ENCODE measurements at regions not wholly inside any gene's neighbourhood (a gene's known extent, or its start where the extent isn't known, plus 50 kb on each side); places are given as distances from the start of the nearest gene placed in this dataset.

- DNase-seq (ENCODE audit: low read depth in 2 of 2) = no peak
Measured at GRCh38 chr4:177108708-177109107, 201.0 kb upstream of the NEIL3 start.

DNA sequence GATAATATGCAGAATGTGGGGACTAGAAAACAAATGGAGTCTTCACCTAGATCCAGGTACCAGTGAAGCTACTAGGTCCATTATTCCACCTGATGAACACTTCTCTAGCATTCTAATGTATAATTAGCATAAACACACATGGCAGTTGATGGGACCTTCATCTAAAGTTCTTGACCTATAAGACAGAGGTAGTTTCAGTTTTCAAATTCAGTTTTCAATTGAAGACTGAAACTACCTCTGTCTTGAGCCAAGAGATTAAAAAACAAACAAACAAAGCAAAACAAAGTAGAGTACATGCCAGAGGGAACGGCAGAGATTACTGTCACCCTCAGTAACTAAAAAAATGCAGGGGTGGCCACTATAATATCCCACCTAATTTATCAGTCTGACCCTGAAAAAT lies 199.9 kb upstream of the NEIL3 start:
- no peak for DNase-seq (ENCODE audit: low read depth in 2 of 2)

GRCh38 chr4:177116161-177116560 lies 193.5 kb upstream of the NEIL3 start:
- DNase-seq (ENCODE audit: low read depth in 2 of 2) = no peak

- no peak for DNase-seq (ENCODE audit: low read depth in 2 of 2)
Measured at GRCh38 chr4:177117256-177117655, 192.4 kb upstream of the NEIL3 start.

DNA sequence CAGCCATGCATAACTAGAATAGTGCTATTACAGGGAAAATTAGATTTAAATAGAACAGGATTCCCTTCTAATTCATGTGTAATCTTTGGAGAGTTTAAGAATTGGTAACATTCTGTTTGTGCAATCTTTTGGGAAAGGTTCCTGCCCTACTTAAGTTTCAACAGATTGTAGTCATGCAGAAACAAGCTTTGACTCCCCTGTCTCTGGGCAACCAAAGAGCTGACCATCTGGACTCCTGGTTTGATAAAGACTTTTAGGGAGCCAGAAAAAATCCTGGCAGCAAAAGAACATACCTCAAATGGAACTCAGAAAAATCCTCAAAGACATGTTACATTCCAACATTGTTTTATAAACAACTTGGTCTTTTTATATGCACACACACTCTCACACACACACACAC lies 191.1 kb upstream of the NEIL3 start:
- no peak for DNase-seq (ENCODE audit: low read depth in 2 of 2)

GRCh38 chr4:177119021-177119471 lies 190.6 kb upstream of the NEIL3 start:
- no peak for DNase-seq (ENCODE audit: low read depth in 2 of 2)

DNA sequence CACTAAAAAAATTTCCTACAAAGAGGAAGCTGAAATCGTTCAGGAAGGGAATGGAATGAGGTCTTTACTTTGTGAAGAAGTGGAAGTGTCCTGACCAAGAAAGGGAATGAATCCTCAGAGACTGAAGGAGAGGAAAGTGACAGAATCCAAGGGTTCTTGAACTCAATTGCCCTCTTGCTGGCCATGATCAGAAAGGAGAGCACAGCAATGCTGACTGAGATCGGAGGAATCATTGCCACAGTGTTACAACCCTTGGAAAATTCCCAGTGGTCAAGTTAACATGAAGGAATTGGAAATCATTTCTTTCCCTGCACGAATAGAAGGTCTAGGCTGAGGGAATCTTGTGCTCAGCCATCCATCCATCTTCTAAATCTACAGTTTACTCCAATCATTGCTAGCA lies 190.0 kb upstream of the NEIL3 start:
- DNase-seq (ENCODE audit: low read depth in 2 of 2) = no peak

- DNase-seq (ENCODE audit: low read depth in 2 of 2) = no peak
Measured at GRCh38 chr4:177123811-177124210, 185.9 kb upstream of the NEIL3 start.

GRCh38 chr4:177124349-177125064 lies 185.2 kb upstream of the NEIL3 start:
- DNase-seq (ENCODE audit: low read depth in 2 of 2) = no peak

DNA sequence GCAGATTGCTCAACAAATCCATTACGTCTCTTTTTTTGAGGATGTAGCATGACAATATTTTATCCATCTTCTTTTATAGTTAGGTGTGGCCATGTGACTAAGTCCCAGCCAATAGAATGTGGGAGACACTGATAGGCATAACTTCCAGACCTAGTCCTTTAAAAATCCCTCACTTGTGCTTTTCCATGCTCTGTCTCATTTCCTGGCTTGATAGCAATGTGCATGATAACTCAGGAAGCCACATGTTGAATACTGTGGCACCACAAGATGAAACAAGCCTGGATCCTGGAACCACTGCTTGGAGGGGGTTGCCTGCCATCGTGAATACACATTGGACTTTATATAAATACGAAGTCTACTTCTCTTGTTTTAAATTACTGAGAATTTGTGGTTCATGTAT lies 184.0 kb upstream of the NEIL3 start:
- no peak for DNase-seq (ENCODE audit: low read depth in 2 of 2)

DNA sequence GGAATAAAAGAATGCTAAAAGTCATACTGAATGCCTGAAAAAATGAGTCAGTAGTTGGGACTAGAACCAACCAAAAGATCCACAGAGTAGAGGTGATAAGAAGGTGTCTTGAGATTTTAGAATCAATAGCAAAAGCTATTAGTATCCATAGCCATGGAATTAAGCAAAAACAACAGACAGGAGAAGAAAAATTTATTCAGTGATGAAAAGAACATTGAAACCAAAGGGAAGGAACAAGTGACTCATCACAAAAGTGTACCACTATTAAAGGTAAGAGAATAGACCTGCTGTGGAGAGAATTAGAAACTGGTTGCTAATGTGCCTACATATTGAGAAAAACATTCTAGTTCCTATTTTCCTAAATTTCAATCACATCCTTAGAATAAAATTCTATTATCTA lies 182.0 kb upstream of the NEIL3 start:
- no peak for DNase-seq (ENCODE audit: low read depth in 2 of 2)

- no peak for DNase-seq (ENCODE audit: low read depth in 2 of 2)
Measured at GRCh38 chr4:177128306-177128705, 181.4 kb upstream of the NEIL3 start.

DNA sequence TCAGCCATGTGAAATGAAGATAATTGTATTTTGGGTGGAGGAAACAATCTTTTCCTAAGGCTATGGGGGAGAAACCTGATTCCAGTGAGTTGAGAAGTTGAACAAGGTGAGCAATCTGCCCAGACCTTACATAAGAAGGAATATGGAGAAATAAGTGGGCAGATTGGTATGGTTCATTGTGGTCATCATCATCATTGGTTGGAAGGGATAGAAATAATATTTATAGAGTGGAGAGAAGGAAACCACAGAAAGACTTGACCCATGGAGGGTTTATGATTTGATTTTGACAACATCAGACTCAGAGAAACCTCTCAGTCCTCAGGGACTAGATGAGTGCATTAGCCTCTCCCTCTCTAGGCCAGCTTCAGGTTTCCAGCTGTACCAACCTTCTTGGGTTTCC lies 177.9 kb upstream of the NEIL3 start:
- DNase-seq (ENCODE audit: low read depth in 2 of 2) = no peak

DNA sequence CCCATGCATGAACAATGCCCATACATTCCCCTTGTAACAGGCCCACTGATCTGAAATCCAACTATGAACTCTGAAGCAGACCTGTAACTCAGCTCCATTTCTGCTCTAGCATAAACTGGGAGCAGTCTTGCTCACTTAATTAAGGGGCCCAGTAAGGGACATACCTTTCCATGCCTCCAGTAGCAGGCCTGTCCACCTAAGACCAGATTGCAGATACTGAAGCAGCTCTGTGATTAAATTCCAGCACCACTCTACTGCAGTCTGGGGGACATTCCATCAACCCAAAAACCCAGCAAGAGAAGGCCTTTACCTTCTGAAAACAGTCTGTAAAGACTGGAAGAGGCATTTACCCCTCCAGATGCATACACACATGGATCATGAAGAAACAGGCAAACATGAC lies 162.0 kb upstream of the NEIL3 start:
- DNase-seq (ENCODE audit: low read depth in 2 of 2) = no peak

DNA sequence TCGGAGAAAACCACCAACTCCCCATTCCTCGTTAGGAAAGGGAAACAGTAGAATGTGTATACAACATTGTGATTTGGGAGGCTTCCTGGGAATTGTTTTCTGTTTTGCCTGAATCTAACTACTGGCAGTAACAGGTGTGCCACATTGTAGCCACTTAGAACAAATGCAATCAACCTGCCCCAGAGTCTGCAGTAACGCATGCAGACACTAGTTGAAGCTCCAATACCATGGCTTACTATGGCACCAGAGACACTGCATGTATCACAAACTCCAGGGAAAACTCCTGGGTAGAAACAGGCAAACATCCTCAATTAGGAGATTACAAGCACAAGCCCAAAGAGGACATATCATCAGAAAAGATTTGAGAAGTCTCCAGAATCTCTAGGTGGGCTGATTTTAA lies 154.2 kb upstream of the NEIL3 start:
- DNase-seq (ENCODE audit: low read depth in 2 of 2) = no peak

- DNase-seq (ENCODE audit: low read depth in 2 of 2) = no peak
Measured at GRCh38 chr4:177159600-177159999, 150.1 kb upstream of the NEIL3 start.

DNA sequence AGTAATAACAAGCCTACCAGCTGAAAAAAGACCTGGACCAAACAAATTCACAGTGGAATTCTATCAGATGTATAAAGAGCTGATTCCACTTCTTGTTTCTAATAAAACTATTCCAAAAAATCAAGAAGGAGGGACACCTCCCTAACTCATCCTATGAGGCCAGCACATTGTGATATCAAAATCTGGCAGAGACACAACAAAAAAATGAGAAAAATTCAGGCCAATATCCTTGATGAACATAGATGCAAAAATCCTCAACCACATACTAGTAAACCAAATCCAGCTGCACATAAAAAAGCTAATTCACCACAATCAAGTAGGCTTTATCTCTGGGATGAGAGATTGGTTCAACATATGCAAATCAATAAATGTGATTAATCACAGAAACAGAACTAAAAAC lies 147.9 kb upstream of the NEIL3 start:
- DNase-seq (ENCODE audit: low read depth in 2 of 2) = no peak

DNA sequence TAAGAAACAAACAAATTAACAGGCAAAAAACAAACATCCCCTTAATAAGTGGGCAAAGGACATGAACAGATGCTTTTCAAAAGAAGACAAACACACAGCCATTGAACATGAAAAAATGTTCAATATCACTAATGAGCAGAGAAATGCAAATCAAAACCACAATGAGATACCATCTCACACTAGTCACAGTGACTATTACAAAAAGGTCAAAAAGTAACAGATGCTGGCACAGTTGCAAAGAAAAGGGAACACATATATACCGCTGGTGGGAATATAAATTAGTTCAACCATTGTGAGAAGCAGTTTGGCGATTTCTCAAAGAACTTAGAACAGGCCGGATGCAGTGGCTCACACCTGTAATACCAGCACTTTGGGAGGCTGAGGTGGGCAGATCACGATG lies 146.1 kb upstream of the NEIL3 start:
- DNase-seq (ENCODE audit: low read depth in 2 of 2) = no peak

- DNase-seq (ENCODE audit: low read depth in 2 of 2) = no peak
Measured at GRCh38 chr4:177171588-177171987, 138.1 kb upstream of the NEIL3 start.

GRCh38 chr4:177175473-177175872 lies 134.2 kb upstream of the NEIL3 start:
- DNase-seq (ENCODE audit: low read depth in 2 of 2) = no peak

DNA sequence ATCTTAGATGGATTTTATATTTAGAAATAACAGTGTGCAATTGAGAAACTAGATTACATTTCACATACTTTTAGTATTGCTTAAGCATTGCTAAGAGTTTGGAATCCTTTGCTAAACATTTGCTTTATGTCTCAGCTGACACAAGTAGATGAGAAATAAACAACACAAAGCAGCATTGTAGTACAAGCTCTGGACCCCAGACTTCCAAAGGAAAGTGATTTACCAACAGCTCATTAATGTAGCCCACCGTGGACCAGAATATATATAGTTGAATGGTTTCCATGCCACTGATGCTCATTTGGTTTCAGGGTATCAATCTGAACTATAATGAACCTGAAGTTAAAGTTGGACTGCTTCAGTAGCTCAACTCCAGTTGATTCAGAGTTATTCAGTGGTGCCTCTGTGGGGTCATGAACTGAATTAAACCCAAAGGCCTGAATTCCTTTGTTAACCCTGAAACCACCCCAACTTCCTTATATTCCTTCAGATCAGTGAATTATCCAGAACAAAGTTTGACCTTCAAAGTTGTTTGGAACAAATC lies 132.1 kb upstream of the NEIL3 start:
- DNase-seq (ENCODE audit: low read depth in 2 of 2) = no peak

- no peak for DNase-seq (ENCODE audit: low read depth in 2 of 2)
Measured at GRCh38 chr4:177178246-177178645, 131.4 kb upstream of the NEIL3 start.

DNA sequence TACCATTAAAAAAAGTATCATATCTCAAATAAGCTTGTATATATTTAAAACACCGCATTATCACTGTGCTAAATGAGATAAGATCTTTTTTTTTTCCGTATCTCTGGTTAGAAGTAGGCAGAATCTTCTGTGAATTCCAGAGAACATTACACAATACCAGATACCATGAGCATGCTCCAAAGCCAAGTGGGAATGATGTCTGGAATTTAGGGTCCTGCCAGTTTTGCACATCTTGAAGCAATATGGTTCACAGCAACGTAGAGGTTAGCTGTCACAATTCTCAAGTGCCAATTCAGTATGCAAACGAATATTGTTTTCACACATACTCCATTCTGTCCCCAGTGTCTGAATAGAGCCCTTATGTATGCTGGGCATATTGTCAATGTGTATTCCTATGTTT lies 127.5 kb upstream of the NEIL3 start:
- no peak for DNase-seq (ENCODE audit: low read depth in 2 of 2)

DNA sequence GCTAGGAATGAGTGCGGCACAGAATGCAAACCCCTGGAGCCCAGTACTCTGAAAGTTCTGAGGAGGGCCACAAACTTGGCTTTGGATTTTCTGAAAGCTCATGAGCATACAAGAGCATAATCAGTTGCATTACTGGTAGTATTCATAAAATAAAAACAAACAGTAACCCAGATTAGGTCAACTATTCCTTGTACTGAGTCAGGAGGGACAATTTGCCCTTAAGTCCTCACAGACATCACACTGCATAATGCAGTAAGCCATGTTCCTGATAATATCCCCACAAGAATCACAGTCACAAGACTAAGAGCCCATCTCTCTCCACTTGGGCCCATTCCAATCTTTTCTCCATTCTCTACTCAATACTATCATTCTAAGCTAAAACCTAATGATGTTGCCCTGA lies 126.9 kb upstream of the NEIL3 start:
- DNase-seq (ENCODE audit: low read depth in 2 of 2) = no peak

All from stimulated activated CD8-positive, alpha-beta memory T cell treated with anti-CD3 and anti-CD28 coated beads, Interleukin-2, amount 100 ng/mL, for 1 hour (primary cell).